ENCODE measurements at regions not wholly inside any gene's neighbourhood (a gene's known extent, or its start where the extent isn't known, plus 50 kb on each side); places are given as distances from the start of the nearest gene placed in this dataset.

DNA sequence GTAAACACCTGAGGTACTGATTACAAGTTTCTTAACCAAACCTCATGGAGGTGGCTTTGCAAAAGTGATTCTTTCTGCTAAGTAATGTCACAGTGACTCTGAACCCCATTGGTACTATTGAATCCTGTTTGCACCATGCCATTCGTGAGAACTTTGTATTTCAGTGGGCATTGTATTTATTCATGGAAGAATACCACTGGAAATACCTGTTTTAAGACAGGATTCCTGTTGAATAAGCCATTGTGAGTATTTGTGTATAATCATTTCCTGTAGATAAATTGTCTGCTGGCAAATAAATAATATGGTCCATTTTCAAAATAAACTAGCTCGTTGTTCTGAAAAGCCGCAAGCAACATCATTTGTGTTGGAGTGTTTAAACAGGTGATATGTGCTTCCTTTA, 136.4 kb upstream of the GUCY1A1 start:
- TF ChIP-seq CTCF (IDR thresholded peaks at IDR 0.05; ENCODE audit: low read length) = no peak
- no peak for TF ChIP-seq EZH2phosphoT487 (IDR thresholded peaks at IDR 0.05; ENCODE audit: low read length)
- no peak for TF ChIP-seq EZH2 (optimal IDR thresholded peaks at IDR 0.05; ENCODE audit: low read depth, low read length)
